ENCODE measurements at regions not wholly inside any gene's neighbourhood (a gene's known extent, or its start where the extent isn't known, plus 50 kb on each side); places are given as distances from the start of the nearest gene placed in this dataset.

- peaks cover 0 to 32% of the 10 kb centered on the region in 2 donors for H3K27me3 ChIP-seq
- TF ChIP-seq EP300 (IDR thresholded peaks at IDR 0.05) (no peak), POLR2A (IDR thresholded peaks at IDR 0.05) (no peak), CTCF (IDR thresholded peaks at IDR 0.05) (no peak)
- no peak overlapping the region for H3K4me3 ChIP-seq
- DNase-seq (ENCODE audit: low spot score in 2 of 2), result no peak
- no peaks in the 10 kb centered on the region for H3K9me3 ChIP-seq
- 95 to 96% methylated on average over 2 of the region's 2 CpGs for WGBS, 2 donors
- H3K36me3 ChIP-seq, result no peaks in the 10 kb centered on the region
- H3K27ac ChIP-seq, result no peak overlapping the region
- H3K4me1 ChIP-seq, result peaks cover 0 to 9% (median 2%) of the 10 kb centered on the region in 4 donors
Observed at GRCh38 chr6:105978974-105979373, 107.2 kb upstream of the PRDM1 start.

GRCh38 chr6:105977934-105978504 is 108.1 kb upstream of the PRDM1 start:
- 94 to 97% methylated on average over 4 of the region's 4 CpGs for WGBS, 2 donors
- H3K36me3 ChIP-seq, result no peaks in the 10 kb centered on the region
- H3K9me3 ChIP-seq, result peaks cover 0 to 2% (median under 1%) of the 10 kb centered on the region in 4 donors
- peaks cover 0 to 9% (median 2%) of the 10 kb centered on the region in 4 donors for H3K4me1 ChIP-seq
- no peak overlapping the region for H3K4me3 ChIP-seq
- H3K27ac ChIP-seq, result no peak overlapping the region
- DNase-seq (ENCODE audit: low spot score in 2 of 2), result no peak
- H3K27me3 ChIP-seq, result peaks cover 0 to 26% of the 10 kb centered on the region in 2 donors
- TF ChIP-seq POLR2A (IDR thresholded peaks at IDR 0.05) (no peak), EP300 (IDR thresholded peaks at IDR 0.05) (no peak), CTCF (IDR thresholded peaks at IDR 0.05) (no peak)

GRCh38 chr6:105974986-105975385 is 111.2 kb upstream of the PRDM1 start:
- Histone ChIP-seq H3K27ac (no peak overlapping the region), H3K4me3 (no peak overlapping the region), H3K27me3 (peaks cover 0 to 5% of the 10 kb centered on the region in 2 donors), H3K36me3 (no peaks in the 10 kb centered on the region), H3K9me3 (peaks cover 0 to 27% (median 8%) of the 10 kb centered on the region in 4 donors), H3K4me1 (no peaks in the 10 kb centered on the region)
- 55 to 62% methylated on average over 2 of the region's 2 CpGs for WGBS, 2 donors
- DNase-seq (ENCODE audit: low spot score in 2 of 2), result no peak
- no peak for TF ChIP-seq EP300 (IDR thresholded peaks at IDR 0.05)
- no peak for TF ChIP-seq CTCF (IDR thresholded peaks at IDR 0.05)
- TF ChIP-seq POLR2A (IDR thresholded peaks at IDR 0.05), result no peak

GRCh38 chr6:105972440-105972839 is 113.7 kb upstream of the PRDM1 start:
- Histone ChIP-seq H3K4me1 (no peaks in the 10 kb centered on the region), H3K9me3 (peaks cover 0 to 47% (median 8%) of the 10 kb centered on the region in 4 donors), H3K36me3 (no peaks in the 10 kb centered on the region), H3K27me3 (peaks cover 0 to 5% of the 10 kb centered on the region in 2 donors), H3K4me3 (no peak overlapping the region), H3K27ac (no peak overlapping the region)
- 98 to 100% methylated on average over 1 of the region's 1 CpG for WGBS, 2 donors
- no peak for DNase-seq (ENCODE audit: low spot score in 2 of 2)
- no peak for TF ChIP-seq EP300 (IDR thresholded peaks at IDR 0.05)
- TF ChIP-seq POLR2A (IDR thresholded peaks at IDR 0.05), result no peak
- TF ChIP-seq CTCF (IDR thresholded peaks at IDR 0.05), result no peak

- H3K36me3 ChIP-seq, result no peaks in the 10 kb centered on the region
- no peaks in the 10 kb centered on the region for H3K4me1 ChIP-seq
- no peak overlapping the region for H3K4me3 ChIP-seq
- DNase-seq (ENCODE audit: low spot score in 2 of 2), result no peak
- H3K27ac ChIP-seq, result no peak overlapping the region
- TF ChIP-seq POLR2A (IDR thresholded peaks at IDR 0.05), result no peak
- TF ChIP-seq CTCF (IDR thresholded peaks at IDR 0.05), result no peak
- TF ChIP-seq EP300 (IDR thresholded peaks at IDR 0.05), result no peak
- H3K27me3 ChIP-seq, result no peaks in the 10 kb centered on the region
- H3K9me3 ChIP-seq, result peaks cover 0 to 47% (median 8%) of the 10 kb centered on the region in 4 donors
- WGBS, 2 donors, result 70 to 76% methylated on average over 2 of the region's 2 CpGs
Observed at GRCh38 chr6:105968603-105969333, 117.4 kb upstream of the PRDM1 start.
